ENCODE measurements at regions not wholly inside any gene's neighbourhood (a gene's known extent, or its start where the extent isn't known, plus 50 kb on each side); places are given as distances from the start of the nearest gene placed in this dataset.

GRCh38 chr12:45623221-45623620 lies 106.3 kb upstream of the ARID2 start:
- ATAC-seq = no peak
- no peak overlapping the region for H3K27ac Mint-ChIP-seq
- H3K4me1 Mint-ChIP-seq = no peaks in the 10 kb centered on the region

DNA sequence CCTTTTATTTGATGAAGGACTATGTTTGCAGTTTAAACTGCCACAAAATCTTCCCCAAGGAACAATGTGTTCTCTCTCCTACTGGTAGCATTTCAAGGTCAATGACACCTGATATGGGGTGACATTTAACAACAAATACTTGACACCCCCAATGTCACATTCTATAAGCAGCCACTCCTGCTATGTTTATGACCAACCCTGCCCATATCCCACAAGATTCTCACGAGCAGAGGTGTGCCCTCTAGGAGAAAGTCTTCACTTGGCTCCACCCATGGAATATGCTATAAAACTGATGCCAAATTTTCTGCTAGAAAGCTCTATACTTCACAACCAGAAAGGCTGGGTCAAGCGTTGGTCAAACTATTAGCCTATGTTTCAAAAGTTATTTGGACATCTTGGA lies 105.6 kb upstream of the ARID2 start:
- H3K36me3 Mint-ChIP-seq = no peaks in the 10 kb centered on the region
- no peaks in the 10 kb centered on the region for H3K9me3 Mint-ChIP-seq
- no peak overlapping the region for H3K4me3 Mint-ChIP-seq
- ATAC-seq = no peak
- no peak overlapping the region for H3K27ac Mint-ChIP-seq
- no peaks in the 10 kb centered on the region for H3K4me1 Mint-ChIP-seq
- no peak for DNase-seq (ENCODE audit: low spot score in 2 of 2)

More at GRCh38 chr12:45623221-45623620, 106.3 kb upstream of the ARID2 start:
- Mint-ChIP-seq H3K4me3 (no peak overlapping the region), H3K9me3 (no peaks in the 10 kb centered on the region), H3K36me3 (no peaks in the 10 kb centered on the region)
- DNase-seq (ENCODE audit: low spot score in 2 of 2) = no peak

- H3K27ac Mint-ChIP-seq = no peak overlapping the region
- ATAC-seq = no peak
Measured at GRCh38 chr12:45626965-45627364, 102.5 kb upstream of the ARID2 start.

GRCh38 chr12:45627407-45628069 lies 102.0 kb upstream of the ARID2 start:
- DNase-seq (ENCODE audit: low spot score in 2 of 2) (no peak), ATAC-seq (no peak)
- Mint-ChIP-seq H3K4me3 (no peak overlapping the region), H3K9me3 (no peaks in the 10 kb centered on the region), H3K36me3 (no peaks in the 10 kb centered on the region), H3K4me1 (no peaks in the 10 kb centered on the region), H3K27ac (no peak overlapping the region)

More at GRCh38 chr12:45626965-45627364, 102.5 kb upstream of the ARID2 start:
- H3K4me1 Mint-ChIP-seq = no peaks in the 10 kb centered on the region
- H3K4me3 Mint-ChIP-seq = no peak overlapping the region
- no peak for DNase-seq (ENCODE audit: low spot score in 2 of 2)
- no peaks in the 10 kb centered on the region for H3K9me3 Mint-ChIP-seq
- H3K36me3 Mint-ChIP-seq = no peaks in the 10 kb centered on the region

- H3K36me3 Mint-ChIP-seq = no peaks in the 10 kb centered on the region
- H3K27ac Mint-ChIP-seq = no peak overlapping the region
- DNase-seq (ENCODE audit: low spot score in 2 of 2) = no peak
- H3K4me1 Mint-ChIP-seq = peaks cover 5% of the 10 kb centered on the region
- no peaks in the 10 kb centered on the region for H3K9me3 Mint-ChIP-seq
- no peak for ATAC-seq
- no peak overlapping the region for H3K4me3 Mint-ChIP-seq
Measured at GRCh38 chr12:45629292-45629691, 100.2 kb upstream of the ARID2 start.

DNA sequence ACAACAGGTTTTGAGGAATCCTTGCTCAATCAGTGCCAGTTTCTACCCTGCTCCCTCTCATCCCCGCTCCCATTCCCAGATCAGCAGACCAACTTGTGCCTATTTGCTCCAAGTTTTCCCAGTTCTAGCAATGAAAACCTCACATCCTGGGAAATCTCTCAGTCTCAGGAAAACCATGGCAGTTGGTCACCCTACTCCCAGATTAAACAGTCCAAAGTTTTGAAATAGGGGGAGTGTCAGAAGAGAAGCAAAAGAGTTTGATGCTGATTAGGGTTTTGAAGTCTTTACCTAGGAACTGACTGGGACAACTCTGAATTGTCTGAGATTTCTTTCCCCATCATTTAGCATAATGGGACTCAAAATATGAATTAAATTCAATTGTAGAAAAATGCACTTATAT lies 95.8 kb upstream of the ARID2 start:
- H3K9me3 Mint-ChIP-seq = no peaks in the 10 kb centered on the region
- H3K4me3 Mint-ChIP-seq = no peak overlapping the region
- no peaks in the 10 kb centered on the region for H3K36me3 Mint-ChIP-seq
- H3K4me1 Mint-ChIP-seq = peaks cover 11% of the 10 kb centered on the region
- no peak for ATAC-seq
- DNase-seq (ENCODE audit: low spot score in 2 of 2) = no peak
- no peak overlapping the region for H3K27ac Mint-ChIP-seq

DNA sequence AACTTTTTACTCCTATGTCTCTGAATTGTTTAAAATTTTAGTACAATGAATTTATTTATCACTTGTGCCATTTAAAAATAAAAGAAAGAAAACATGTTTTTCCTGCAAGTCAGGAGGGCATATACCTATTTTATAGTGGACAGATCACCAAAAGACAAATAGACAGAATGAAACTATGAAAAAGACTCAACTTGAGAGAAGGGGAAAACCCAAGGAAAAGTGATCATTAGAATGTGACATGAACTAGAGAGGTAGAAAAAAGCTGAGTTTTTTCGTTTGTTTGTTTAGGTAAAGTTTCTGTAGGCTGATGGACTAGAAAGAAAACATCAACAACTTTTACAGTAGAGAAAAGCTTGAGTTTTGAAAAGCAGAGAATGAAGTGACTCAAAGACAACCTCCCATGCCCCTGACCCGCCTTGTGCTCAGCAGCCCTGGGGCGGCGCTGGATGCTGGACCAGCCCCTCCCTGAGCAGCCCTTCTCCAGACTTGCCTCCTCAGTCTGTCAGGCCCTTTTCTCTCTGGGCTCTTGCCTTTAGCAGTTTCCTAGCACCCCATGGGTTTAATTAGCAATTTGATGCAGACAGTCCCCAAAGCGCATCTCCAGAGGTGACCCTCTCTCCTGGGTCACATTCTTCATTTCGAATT lies 95.1 kb upstream of the ARID2 start:
- H3K4me3 Mint-ChIP-seq = no peak overlapping the region
- DNase-seq (ENCODE audit: low spot score in 2 of 2) (no peak), ATAC-seq (peak; percentile 62)
- H3K27ac Mint-ChIP-seq = no peak overlapping the region
- no peaks in the 10 kb centered on the region for H3K36me3 Mint-ChIP-seq
- H3K4me1 Mint-ChIP-seq = peaks cover 11% of the 10 kb centered on the region
- H3K9me3 Mint-ChIP-seq = no peaks in the 10 kb centered on the region

- H3K36me3 Mint-ChIP-seq = no peaks in the 10 kb centered on the region
- ATAC-seq (no peak), DNase-seq (ENCODE audit: low spot score in 2 of 2) (no peak)
- peaks cover 11% of the 10 kb centered on the region for H3K4me1 Mint-ChIP-seq
- H3K4me3 Mint-ChIP-seq = no peak overlapping the region
- no peak overlapping the region for H3K27ac Mint-ChIP-seq
- H3K9me3 Mint-ChIP-seq = no peaks in the 10 kb centered on the region
Measured at GRCh38 chr12:45637242-45637641, 92.3 kb upstream of the ARID2 start.

DNA sequence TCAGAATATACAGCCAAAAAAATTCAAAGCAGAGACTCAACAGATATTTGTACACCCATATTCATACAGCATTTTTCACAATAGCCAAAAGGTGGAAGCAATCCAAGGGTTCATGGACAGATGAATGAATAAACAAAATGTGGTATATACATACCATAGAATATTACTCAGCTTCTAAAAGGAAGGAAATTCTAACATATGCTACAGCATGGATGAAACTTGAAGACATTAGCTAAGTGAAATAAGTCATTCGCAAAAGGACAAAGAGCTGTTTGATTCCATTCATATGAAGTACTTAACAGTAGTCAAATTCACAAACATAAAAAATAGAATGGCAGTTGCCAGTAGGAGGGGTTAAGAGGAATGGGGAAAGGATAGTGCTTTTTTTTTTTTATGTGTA lies 91.8 kb upstream of the ARID2 start:
- H3K36me3 Mint-ChIP-seq = no peaks in the 10 kb centered on the region
- H3K4me3 Mint-ChIP-seq = no peak overlapping the region
- ATAC-seq = no peak

DNA sequence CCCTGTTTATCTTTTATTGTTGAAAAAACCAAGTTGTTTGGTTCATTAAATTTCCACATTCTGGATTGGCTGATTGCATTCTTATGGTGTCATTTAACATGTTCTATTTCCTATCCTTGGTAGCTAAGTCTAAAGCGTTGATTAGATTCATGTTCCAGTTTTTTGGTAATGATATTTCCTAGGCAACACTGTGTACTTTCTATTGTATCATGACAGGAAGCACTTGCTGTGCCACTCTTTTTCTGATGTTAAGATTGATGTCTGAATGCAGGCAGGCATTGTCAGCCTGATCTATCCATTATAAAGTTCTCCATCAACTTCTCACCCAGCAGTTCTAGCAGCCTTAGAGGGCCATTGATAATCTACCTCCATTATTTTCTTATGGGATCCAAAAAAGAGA lies 91.1 kb upstream of the ARID2 start:
- Mint-ChIP-seq H3K36me3 (no peaks in the 10 kb centered on the region), H3K9me3 (no peaks in the 10 kb centered on the region), H3K4me3 (no peak overlapping the region), H3K4me1 (peaks cover 8% of the 10 kb centered on the region), H3K27ac (no peak overlapping the region)
- ATAC-seq (no peak), DNase-seq (ENCODE audit: low spot score in 2 of 2) (no peak)

More for the DNA sequence above, 91.8 kb upstream of the ARID2 start:
- Mint-ChIP-seq H3K9me3 (no peaks in the 10 kb centered on the region), H3K27ac (no peak overlapping the region), H3K4me1 (peaks cover 11% of the 10 kb centered on the region)
- no peak for DNase-seq (ENCODE audit: low spot score in 2 of 2)

- peaks cover 7% of the 10 kb centered on the region for H3K4me1 Mint-ChIP-seq
- no peaks in the 10 kb centered on the region for H3K36me3 Mint-ChIP-seq
- peak overlapping the region; percentile 59 for H3K27ac Mint-ChIP-seq
- ATAC-seq (no peak), DNase-seq (ENCODE audit: low spot score in 2 of 2) (no peak)
- no peaks in the 10 kb centered on the region for H3K9me3 Mint-ChIP-seq
- no peak overlapping the region for H3K4me3 Mint-ChIP-seq
Measured at GRCh38 chr12:45644541-45644940, 85.0 kb upstream of the ARID2 start.

GRCh38 chr12:45646851-45647581 lies 82.5 kb upstream of the ARID2 start:
- H3K27ac Mint-ChIP-seq = no peak overlapping the region

DNA sequence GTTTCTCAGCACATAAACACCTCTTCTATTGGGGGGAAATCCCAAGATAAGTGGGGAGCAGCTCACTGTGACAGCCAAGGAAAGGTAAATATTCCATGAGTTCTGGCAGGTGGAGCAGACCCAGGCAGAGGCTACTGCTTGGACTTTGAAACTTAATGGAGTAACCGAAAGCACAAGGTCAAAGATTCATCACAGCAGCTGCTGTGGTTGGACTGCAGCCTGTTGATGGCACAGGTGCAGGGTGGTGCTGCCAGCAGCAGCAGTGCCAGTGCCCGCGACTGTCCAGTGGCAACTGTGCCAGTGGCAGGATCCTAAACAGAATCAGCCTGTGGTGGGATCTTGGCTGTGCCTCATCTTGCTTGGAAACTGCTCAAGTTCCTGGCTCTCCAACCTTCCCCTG lies 81.4 kb upstream of the ARID2 start:
- no peak overlapping the region for H3K4me3 Mint-ChIP-seq
- H3K36me3 Mint-ChIP-seq = no peaks in the 10 kb centered on the region
- DNase-seq (ENCODE audit: low spot score in 2 of 2) (no peak), ATAC-seq (no peak)
- H3K9me3 Mint-ChIP-seq = no peaks in the 10 kb centered on the region
- peaks cover 7% of the 10 kb centered on the region for H3K4me1 Mint-ChIP-seq
- no peak overlapping the region for H3K27ac Mint-ChIP-seq

More at GRCh38 chr12:45646851-45647581, 82.5 kb upstream of the ARID2 start:
- ATAC-seq (no peak), DNase-seq (ENCODE audit: low spot score in 2 of 2) (no peak)
- H3K4me1 Mint-ChIP-seq = peaks cover 7% of the 10 kb centered on the region
- H3K4me3 Mint-ChIP-seq = no peak overlapping the region
- H3K36me3 Mint-ChIP-seq = no peaks in the 10 kb centered on the region
- no peaks in the 10 kb centered on the region for H3K9me3 Mint-ChIP-seq

GRCh38 chr12:45651029-45651428 lies 78.5 kb upstream of the ARID2 start:
- no peak for ATAC-seq
- no peaks in the 10 kb centered on the region for H3K36me3 Mint-ChIP-seq
- DNase-seq (ENCODE audit: low spot score in 2 of 2) = no peak
- no peak overlapping the region for H3K4me3 Mint-ChIP-seq
- no peak overlapping the region for H3K27ac Mint-ChIP-seq
- no peaks in the 10 kb centered on the region for H3K9me3 Mint-ChIP-seq
- no peaks in the 10 kb centered on the region for H3K4me1 Mint-ChIP-seq

GRCh38 chr12:45654002-45654665 lies 75.4 kb upstream of the ARID2 start:
- Mint-ChIP-seq H3K4me1 (no peaks in the 10 kb centered on the region), H3K36me3 (no peaks in the 10 kb centered on the region), H3K9me3 (no peaks in the 10 kb centered on the region)

More at GRCh38 chr12:45654002-45654665, 75.4 kb upstream of the ARID2 start:
- Mint-ChIP-seq H3K27ac (no peak overlapping the region), H3K4me3 (no peak overlapping the region)
- DNase-seq (ENCODE audit: low spot score in 2 of 2) = no peak
- ATAC-seq = no peak

All from stimulated activated effector memory CD8-positive, alpha-beta T cell treated with anti-CD3 and anti-CD28 coated beads, Interleukin-12 subunit alpha, Interleukin-12 subunit beta, amount 100 ng/mL, for 72 hours (primary cell).